H9 (cell line): ENCODE measurements at regions not wholly inside any gene's neighbourhood (a gene's known extent, or its start where the extent isn't known, plus 50 kb on each side); places are given as distances from the start of the nearest gene placed in this dataset.

Source experiments
- DNase-seq: peaks from one replicate; pipeline ENCODE4 v3.0.0-alpha.2; 2017
- H2AFZ ChIP-seq: one replicate; pipeline ENCODE4 v1.6.1; 2013; ENCODE audit warnings: mild to moderate bottlenecking, low read length, control low read depth, moderate library complexity
- H2AK5ac ChIP-seq: 2 replicates; pipeline ENCODE4 v1.6.1; 2013; ENCODE audit warnings: low read length, control low read depth, mixed read lengths; ENCODE audit not compliant: insufficient read length
- H2BK120ac ChIP-seq: one replicate; pipeline ENCODE4 v1.6.1; 2013; ENCODE audit warnings: low read depth, mild to moderate bottlenecking, low read length, control low read depth, inconsistent platforms; ENCODE audit not compliant: poor library complexity, severe bottlenecking
- H2BK12ac ChIP-seq: 2 replicates; pipeline ENCODE4 v1.6.1; 2013; ENCODE audit warnings: low read length, control low read depth, mixed read lengths, low read depth; ENCODE audit not compliant: insufficient read length
- H2BK15ac ChIP-seq: 2 replicates; pipeline ENCODE4 v1.6.1; 2013; ENCODE audit warnings: low read depth, low read length, control low read depth
- H2BK20ac ChIP-seq: one replicate; pipeline ENCODE4 v1.6.1; 2013; ENCODE audit warnings: low read depth, mild to moderate bottlenecking, low read length, control low read depth, inconsistent platforms; ENCODE audit not compliant: poor library complexity, severe bottlenecking
- H2BK5ac ChIP-seq: 2 replicates; pipeline ENCODE4 v1.6.1; 2013; ENCODE audit warnings: low read length, control low read depth, mixed read lengths; ENCODE audit not compliant: insufficient read length
- H3K14ac ChIP-seq: 2 replicates; pipeline ENCODE4 v1.6.1; 2013; ENCODE audit warnings: low read length, control low read depth; ENCODE audit not compliant: insufficient read depth
- H3K18ac ChIP-seq: 2 replicates; pipeline ENCODE4 v1.6.1; 2013; ENCODE audit warnings: low read depth, mild to moderate bottlenecking, mixed read lengths, low read length, control low read depth; ENCODE audit not compliant: insufficient read length
- H3K23ac ChIP-seq: 2 replicates; pipeline ENCODE4 v1.6.1; 2013; ENCODE audit warnings: low read length, control low read depth, mixed read lengths, low read depth; ENCODE audit not compliant: insufficient read length
- H3K23me2 ChIP-seq: 2 replicates; pipeline ENCODE4 v1.6.1; 2013; ENCODE audit warnings: low read depth, mild to moderate bottlenecking, mixed read lengths, low read length, control low read depth; ENCODE audit not compliant: insufficient read length, poor library complexity, severe bottlenecking
- H3K27ac ChIP-seq: 2 replicates; pipeline ENCODE4 v1.5.1; 2013; ENCODE audit warnings: low read length, control low read depth, mixed read lengths, low read depth; ENCODE audit not compliant: insufficient read length
- H3K27me3 ChIP-seq: 2 replicates; pipeline ENCODE4 v1.6.1; 2013; ENCODE audit warnings: low read length, control low read depth, inconsistent platforms; ENCODE audit not compliant: insufficient read depth
- H3K4ac ChIP-seq: 2 replicates; pipeline ENCODE4 v1.6.1; 2013; ENCODE audit warnings: low read depth, mild to moderate bottlenecking, control low read depth, inconsistent platforms, low read length, moderate library complexity
- H3K4me1 ChIP-seq: 2 replicates; pipeline ENCODE4 v1.6.1; 2013; ENCODE audit warnings: low read length, control low read depth, inconsistent platforms; ENCODE audit not compliant: insufficient read depth
- H3K4me2 ChIP-seq: 2 replicates; pipeline ENCODE4 v1.6.1; 2013; ENCODE audit warnings: low read length, control low read depth, mixed read lengths; ENCODE audit not compliant: insufficient read length, insufficient read depth
- H3K56ac ChIP-seq: 2 replicates; pipeline ENCODE4 v1.6.1; 2013; ENCODE audit warnings: low read depth, mild to moderate bottlenecking, mixed read lengths, low read length, control low read depth; ENCODE audit not compliant: insufficient read length
- H3K79me1 ChIP-seq: 2 replicates; pipeline ENCODE4 v1.6.1; 2013; ENCODE audit warnings: low read depth, mild to moderate bottlenecking, moderate library complexity, low read length, control low read depth, inconsistent platforms; ENCODE audit not compliant: insufficient read depth, poor library complexity, severe bottlenecking
- H3K79me2 ChIP-seq: 2 replicates; pipeline ENCODE4 v1.6.1; 2013; ENCODE audit warnings: low read length, control low read depth, inconsistent platforms; ENCODE audit not compliant: insufficient read depth
- H3K9ac ChIP-seq: 2 replicates; pipeline ENCODE4 v1.6.1; 2013; ENCODE audit warnings: low read length, control low read depth, mixed read lengths; ENCODE audit not compliant: insufficient read length; ENCODE audit errors: extremely low read depth
- H3K9me3 ChIP-seq: one replicate; pipeline ENCODE4 v1.6.1; 2013; ENCODE audit warnings: low read depth, low read length, inconsistent platforms; ENCODE audit not compliant: control insufficient read depth
- H3T11ph ChIP-seq: one replicate; pipeline ENCODE4 v1.6.1; 2013; ENCODE audit warnings: mild to moderate bottlenecking, low read length, control low read depth, inconsistent platforms
- H4K20me1 ChIP-seq: one replicate; pipeline ENCODE4 v1.6.1; 2013; ENCODE audit not compliant: control insufficient read depth, insufficient read length, insufficient read depth
- H4K5ac ChIP-seq: 2 replicates; pipeline ENCODE4 v1.6.1; 2013; ENCODE audit warnings: low read depth, mild to moderate bottlenecking, mixed read lengths, low read length, control low read depth; ENCODE audit not compliant: insufficient read length
- H4K8ac ChIP-seq: replicated peaks from 2 replicates; pipeline ENCODE4 v1.6.1; 2013; ENCODE audit warnings: low read length, control low read depth, mixed read lengths, low read depth; ENCODE audit not compliant: insufficient read length
- H4K91ac ChIP-seq: 2 replicates; pipeline ENCODE4 v1.6.1; 2013; ENCODE audit warnings: low read depth, mild to moderate bottlenecking, moderate library complexity, mixed read lengths, low read length, control low read depth; ENCODE audit not compliant: insufficient read length
- H3K27ac Mint-ChIP-seq, 3 experiments: 2 replicates in 2 of 3; 3 replicates in 1 of 3; pipeline ENCODE4 v1.8.0; 2020 to 2021; ENCODE audit warnings: mixed read lengths in 3 of 3, mild to moderate bottlenecking in 1 of 3, moderate library complexity in 1 of 3
- H3K27me3 Mint-ChIP-seq: 2 replicates; pipeline ENCODE4 v1.8.0; 2021; ENCODE audit warnings: low read depth, mild to moderate bottlenecking, moderate library complexity, mixed read lengths
- H3K36me3 Mint-ChIP-seq, 3 experiments: 2 replicates in 2 of 3; 3 replicates in 1 of 3; pipeline ENCODE4 v1.8.0; 2020 to 2021; ENCODE audit warnings: low read depth in 3 of 3, mixed read lengths in 3 of 3; ENCODE audit not compliant: insufficient read depth in 1 of 3
- H3K4me1 Mint-ChIP-seq, 2 experiments: 2 replicates each; pipeline ENCODE4 v1.8.0; 2020; ENCODE audit warnings: mixed read lengths in 2 of 2
- H3K4me3 Mint-ChIP-seq, 2 experiments: 2 replicates in 1 of 2; 3 replicates in 1 of 2; pipeline ENCODE4 v1.8.0; 2020 to 2021; ENCODE audit warnings: mild to moderate bottlenecking in 2 of 2, mixed read lengths in 2 of 2, moderate library complexity in 1 of 2
- H3K9me3 Mint-ChIP-seq, 2 experiments: 2 replicates in 1 of 2; 3 replicates in 1 of 2; pipeline ENCODE4 v1.8.0; 2020; ENCODE audit warnings: mild to moderate bottlenecking in 2 of 2, mixed read lengths in 2 of 2, moderate library complexity in 1 of 2
- WGBS: extraction: QIAGEN DNeasy Blood & Tissue Kit; methylation state at CpG from one replicate; pipeline ENCODE4 v1.1.7; 2013; ENCODE audit warnings: missing lambda C conversion rate, low lambda C conversion rate, mixed read lengths; ENCODE audit not compliant: insufficient read length; ENCODE audit errors: extremely low coverage; 5-methylcytosine and 5-hydroxymethylcytosine counted together
- TF ChIP-seq, protein P1 (sequence below): fragments of 200-600 bp; sonication (generic); conservative IDR thresholded peaks from 3 replicates; pipeline ENCODE4 v1.8.0; 2021; ENCODE audit warnings: antibody characterized with exemption, mild to moderate bottlenecking

DNA sequence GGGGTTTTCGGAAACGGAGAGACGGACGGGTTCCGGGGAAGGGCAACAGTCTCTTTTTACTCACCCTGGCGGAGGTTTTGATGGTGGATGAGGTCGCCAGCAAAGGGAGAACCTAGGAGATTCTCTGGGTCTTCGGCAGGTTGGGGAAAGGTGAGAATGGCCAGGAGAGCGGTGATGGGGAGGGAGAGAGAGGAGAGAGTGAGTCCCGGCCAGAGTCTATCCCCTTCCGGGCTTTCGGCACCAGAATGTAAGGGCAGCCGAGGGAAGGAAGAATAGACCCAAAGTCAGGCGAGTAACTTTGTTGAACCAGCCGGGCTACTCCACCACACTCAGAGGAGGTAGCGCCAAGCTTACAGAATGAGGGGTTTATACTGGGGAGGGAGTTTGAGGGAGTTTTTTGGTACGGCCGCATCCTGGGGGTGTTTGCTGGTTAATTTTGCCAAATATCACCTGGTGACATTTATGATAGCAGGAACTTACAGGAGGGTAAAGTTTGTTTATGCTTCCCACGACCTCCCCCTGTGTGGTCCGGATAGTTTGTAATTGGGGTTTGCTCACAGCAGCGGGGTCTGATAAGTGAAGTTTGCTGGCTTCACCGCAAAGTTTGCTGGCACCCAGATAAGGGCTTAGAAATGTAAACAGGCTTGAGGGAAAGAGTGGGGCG, 141.1 kb upstream of the ETV3 start:
- no peak overlapping the region for H3K4ac ChIP-seq
- no peak overlapping the region for H4K5ac ChIP-seq
- no peak overlapping the region for H2BK5ac ChIP-seq
- no peak overlapping the region for H4K91ac ChIP-seq
- no peak overlapping the region for H2BK12ac ChIP-seq
- Mint-ChIP-seq H3K4me1 (peaks cover 0 to 3% of the 10 kb centered on the region in 2 experiments; a peak in 1 of 4 replicates), H3K9me3 (no peaks in the 10 kb centered on the region), H3K27ac (no peak overlapping the region), H3K4me3 (no peak overlapping the region), H3K27me3 (peaks cover 5% of the 10 kb centered on the region), H3K36me3 (no peaks in the 10 kb centered on the region)
- no peaks in the 10 kb centered on the region for H3K9me3 ChIP-seq
- no peak overlapping the region for H2AK5ac ChIP-seq
- H3K9ac ChIP-seq = no peak overlapping the region
- no peak overlapping the region for H3K56ac ChIP-seq
- TF ChIP-seq, protein P1, sequence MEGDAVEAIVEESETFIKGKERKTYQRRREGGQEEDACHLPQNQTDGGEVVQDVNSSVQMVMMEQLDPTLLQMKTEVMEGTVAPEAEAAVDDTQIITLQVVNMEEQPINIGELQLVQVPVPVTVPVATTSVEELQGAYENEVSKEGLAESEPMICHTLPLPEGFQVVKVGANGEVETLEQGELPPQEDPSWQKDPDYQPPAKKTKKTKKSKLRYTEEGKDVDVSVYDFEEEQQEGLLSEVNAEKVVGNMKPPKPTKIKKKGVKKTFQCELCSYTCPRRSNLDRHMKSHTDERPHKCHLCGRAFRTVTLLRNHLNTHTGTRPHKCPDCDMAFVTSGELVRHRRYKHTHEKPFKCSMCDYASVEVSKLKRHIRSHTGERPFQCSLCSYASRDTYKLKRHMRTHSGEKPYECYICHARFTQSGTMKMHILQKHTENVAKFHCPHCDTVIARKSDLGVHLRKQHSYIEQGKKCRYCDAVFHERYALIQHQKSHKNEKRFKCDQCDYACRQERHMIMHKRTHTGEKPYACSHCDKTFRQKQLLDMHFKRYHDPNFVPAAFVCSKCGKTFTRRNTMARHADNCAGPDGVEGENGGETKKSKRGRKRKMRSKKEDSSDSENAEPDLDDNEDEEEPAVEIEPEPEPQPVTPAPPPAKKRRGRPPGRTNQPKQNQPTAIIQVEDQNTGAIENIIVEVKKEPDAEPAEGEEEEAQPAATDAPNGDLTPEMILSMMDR = no peak
- no peak overlapping the region; the same call in 1 of the 2 replicates for H3K14ac ChIP-seq
- no peak overlapping the region for H3K27ac ChIP-seq
- no peak overlapping the region for H3K4me2 ChIP-seq
- no peaks in the 10 kb centered on the region for H4K20me1 ChIP-seq
- no peak overlapping the region for H2BK15ac ChIP-seq
- H3K18ac ChIP-seq = no peak overlapping the region
- H4K8ac ChIP-seq = no peak overlapping the region
- H2BK20ac ChIP-seq = no peak overlapping the region
- H3K23me2 ChIP-seq = no peaks in the 10 kb centered on the region
- H3K4me1 ChIP-seq = no peaks in the 10 kb centered on the region; the same call in 1 of the 2 replicates
- no peak overlapping the region for H3K23ac ChIP-seq
- H2AFZ ChIP-seq = no peak overlapping the region
- no CpG with 5 or more reads among the region's 23 CpGs for WGBS
- H3K79me2 ChIP-seq = no peaks in the 10 kb centered on the region
- H3K79me1 ChIP-seq = no peaks in the 10 kb centered on the region
- DNase-seq = no peak
- H3K27me3 ChIP-seq = peaks cover 3% of the 10 kb centered on the region; the same call in 1 of the 2 replicates
- no peak overlapping the region for H3T11ph ChIP-seq
- H2BK120ac ChIP-seq = no peak overlapping the region
